K562 (cell line): ENCODE measurements at regions not wholly inside any gene's neighbourhood (a gene's known extent, or its start where the extent isn't known, plus 50 kb on each side); places are given as distances from the start of the nearest gene placed in this dataset.

Source experiments
- ELF2 ChIP-seq: fragments of 250-450 bp; sonication (Bioruptor Pico); IDR thresholded peaks from 2 replicates; pipeline ENCODE4 v1.5.0; 2021; ENCODE audit warnings: mild to moderate bottlenecking
- HIVEP1 ChIP-seq: fragments of 250-450 bp; sonication (Bioruptor Pico); IDR thresholded peaks from 2 replicates; pipeline ENCODE4 v1.4.0; 2020; ENCODE audit warnings: mild to moderate bottlenecking
- NFE2 ChIP-seq: IDR thresholded peaks from 2 replicates; pipeline ENCODE4 v1.6.1; 2014; ENCODE audit warnings: antibody characterized with exemption, low read depth
- SAFB2 ChIP-seq: fragments of 200-400 bp; formaldehyde crosslinking; IDR thresholded peaks from 2 replicates; pipeline ENCODE4 v1.6.1; 2018; ENCODE audit warnings: borderline replicate concordance, low read length, low read depth, moderate library complexity; ENCODE audit not compliant: severe bottlenecking
- TF ChIP-seq, protein P1 (sequence below), 2 experiments: fragments of 450-650 bp in 1 of 2; sonication (generic) in 1 of 2; formaldehyde crosslinking in 1 of 2; IDR thresholded peaks; 2 replicates each; pipeline versions ENCODE4 v1.7.1 to v1.9.0; 2016 to 2022; ENCODE audit warnings: inconsistent platforms in 1 of 2, mild to moderate bottlenecking in 1 of 2, missing genetic modification reagents in 1 of 2

DNA sequence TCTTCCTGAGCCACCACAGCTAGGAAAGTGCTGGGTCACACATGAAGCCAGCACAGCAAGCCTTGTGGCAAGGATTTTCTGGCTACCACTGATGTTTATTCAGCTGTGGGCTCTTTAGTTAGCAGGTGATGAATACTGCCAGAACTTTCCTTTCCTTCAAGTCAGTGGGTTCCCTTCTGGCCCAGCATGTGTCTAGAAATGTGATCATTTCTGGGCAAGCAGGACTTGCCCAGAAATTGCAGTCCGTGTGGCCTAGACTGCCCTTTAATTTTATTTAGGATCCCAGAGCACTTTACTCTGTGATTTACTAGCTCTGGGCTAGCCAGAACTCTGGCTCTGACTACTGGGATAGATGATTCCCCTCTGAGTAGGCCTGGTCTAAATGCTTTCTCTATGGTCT, 397.5 kb downstream of the ZIC4 start (continued):
- TF ChIP-seq, protein P1, sequence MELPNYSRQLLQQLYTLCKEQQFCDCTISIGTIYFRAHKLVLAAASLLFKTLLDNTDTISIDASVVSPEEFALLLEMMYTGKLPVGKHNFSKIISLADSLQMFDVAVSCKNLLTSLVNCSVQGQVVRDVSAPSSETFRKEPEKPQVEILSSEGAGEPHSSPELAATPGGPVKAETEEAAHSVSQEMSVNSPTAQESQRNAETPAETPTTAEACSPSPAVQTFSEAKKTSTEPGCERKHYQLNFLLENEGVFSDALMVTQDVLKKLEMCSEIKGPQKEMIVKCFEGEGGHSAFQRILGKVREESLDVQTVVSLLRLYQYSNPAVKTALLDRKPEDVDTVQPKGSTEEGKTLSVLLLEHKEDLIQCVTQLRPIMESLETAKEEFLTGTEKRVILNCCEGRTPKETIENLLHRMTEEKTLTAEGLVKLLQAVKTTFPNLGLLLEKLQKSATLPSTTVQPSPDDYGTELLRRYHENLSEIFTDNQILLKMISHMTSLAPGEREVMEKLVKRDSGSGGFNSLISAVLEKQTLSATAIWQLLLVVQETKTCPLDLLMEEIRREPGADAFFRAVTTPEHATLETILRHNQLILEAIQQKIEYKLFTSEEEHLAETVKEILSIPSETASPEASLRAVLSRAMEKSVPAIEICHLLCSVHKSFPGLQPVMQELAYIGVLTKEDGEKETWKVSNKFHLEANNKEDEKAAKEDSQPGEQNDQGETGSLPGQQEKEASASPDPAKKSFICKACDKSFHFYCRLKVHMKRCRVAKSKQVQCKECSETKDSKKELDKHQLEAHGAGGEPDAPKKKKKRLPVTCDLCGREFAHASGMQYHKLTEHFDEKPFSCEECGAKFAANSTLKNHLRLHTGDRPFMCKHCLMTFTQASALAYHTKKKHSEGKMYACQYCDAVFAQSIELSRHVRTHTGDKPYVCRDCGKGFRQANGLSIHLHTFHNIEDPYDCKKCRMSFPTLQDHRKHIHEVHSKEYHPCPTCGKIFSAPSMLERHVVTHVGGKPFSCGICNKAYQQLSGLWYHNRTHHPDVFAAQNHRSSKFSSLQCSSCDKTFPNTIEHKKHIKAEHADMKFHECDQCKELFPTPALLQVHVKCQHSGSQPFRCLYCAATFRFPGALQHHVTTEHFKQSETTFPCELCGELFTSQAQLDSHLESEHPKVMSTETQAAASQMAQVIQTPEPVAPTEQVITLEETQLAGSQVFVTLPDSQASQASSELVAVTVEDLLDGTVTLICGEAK (IDR thresholded peaks at IDR 0.05) = no peak
- TF ChIP-seq, protein P1 (CRISPR knock-in tag; IDR thresholded peaks at IDR 0.05) = no peak
- TF ChIP-seq ELF2 (CRISPR knock-in tag) (no peak), NFE2 (no peak), HIVEP1 (CRISPR knock-in tag) (no peak), SAFB2 (no peak)
